ENCODE measurements at regions not wholly inside any gene's neighbourhood (a gene's known extent, or its start where the extent isn't known, plus 50 kb on each side); places are given as distances from the start of the nearest gene placed in this dataset.
A peak's percentile ranks its signal among the peaks of the same experiment; 100 is the strongest.

DNA sequence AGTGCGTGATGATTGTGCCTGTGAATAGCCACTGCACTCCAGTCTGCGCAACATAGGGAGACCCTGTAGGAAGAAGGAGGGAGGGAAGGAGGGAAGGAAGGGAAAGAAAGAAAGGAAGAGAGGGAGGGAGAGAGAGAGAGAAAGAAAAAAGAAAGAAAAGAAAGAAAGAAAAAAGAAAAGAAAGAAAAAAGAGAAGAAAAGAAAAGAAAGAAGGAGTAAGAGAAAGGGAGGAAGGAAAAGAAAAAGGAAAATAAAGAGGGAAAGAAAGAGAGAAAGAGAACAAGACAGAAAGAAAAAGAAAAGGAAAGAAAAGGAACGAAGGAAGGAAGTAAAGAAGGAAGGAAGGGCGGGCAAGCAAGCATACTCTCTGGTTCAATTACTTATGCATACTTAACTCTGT, 112.9 kb upstream of the ANK3 start:
- Histone ChIP-seq H3K9ac (ENCODE audit: insufficient read depth in 1 of 2, low read depth in 2 of 2, low read length in 2 of 2) (no peak overlapping the region), H3K9me3 (replicated peaks; ENCODE audit: control insufficient read depth, insufficient read depth, low read depth, low read length) (no peaks in the 10 kb centered on the region), H2AFZ (ENCODE audit: low read depth, low read length) (no peak overlapping the region), H4K20me1 (replicated peaks; ENCODE audit: control insufficient read depth, insufficient read depth, low read length) (no peaks in the 10 kb centered on the region), H3K27me3 (ENCODE audit: control insufficient read depth in 2 of 2, insufficient read depth in 2 of 2, low read length in 2 of 2) (no peaks in the 10 kb centered on the region; a peak in 1 of 5 replicates), H3K27ac (ENCODE audit: extremely low read depth, low read depth, low read length) (no peak overlapping the region), H3K4me1 (replicated peaks in 1 of 2; ENCODE audit: control insufficient read depth in 2 of 2, insufficient read depth in 2 of 2, low read length in 2 of 2) (no peaks in the 10 kb centered on the region), H3K9me1 (ENCODE audit: control insufficient read depth, insufficient read depth, low read length) (no peaks in the 10 kb centered on the region), H3K79me2 (ENCODE audit: control insufficient read depth, insufficient read depth, low read length) (no peaks in the 10 kb centered on the region), H3K36me3 (ENCODE audit: control insufficient read depth, insufficient read depth, low read length) (no peaks in the 10 kb centered on the region), H3K4me3 (no peak overlapping the region), H3K4me2 (ENCODE audit: insufficient read depth, low read length) (no peak overlapping the region)
- in situ Hi-C loops (cut with MboI) (no loop called here), intact Hi-C loops (cut with micrococcal nuclease) (no loop called here)
- FAIRE-seq (no peak), ATAC-seq (no peak), DNase-seq (ENCODE audit: extremely low read depth in 1 of 4, low spot score in 3 of 4) (no peak)
- 0% methylated on average over 4 of the region's 4 CpGs for WGBS (ENCODE audit: insufficient coverage, low coverage, missing lambda C conversion rate)
- TF ChIP-seq, protein P1, sequence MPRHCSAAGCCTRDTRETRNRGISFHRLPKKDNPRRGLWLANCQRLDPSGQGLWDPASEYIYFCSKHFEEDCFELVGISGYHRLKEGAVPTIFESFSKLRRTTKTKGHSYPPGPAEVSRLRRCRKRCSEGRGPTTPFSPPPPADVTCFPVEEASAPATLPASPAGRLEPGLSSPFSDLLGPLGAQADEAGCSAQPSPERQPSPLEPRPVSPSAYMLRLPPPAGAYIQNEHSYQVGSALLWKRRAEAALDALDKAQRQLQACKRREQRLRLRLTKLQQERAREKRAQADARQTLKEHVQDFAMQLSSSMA (CRISPR knock-in tag; IDR thresholded peaks at IDR 0.05): no peak
- TF ChIP-seq, protein P2, sequence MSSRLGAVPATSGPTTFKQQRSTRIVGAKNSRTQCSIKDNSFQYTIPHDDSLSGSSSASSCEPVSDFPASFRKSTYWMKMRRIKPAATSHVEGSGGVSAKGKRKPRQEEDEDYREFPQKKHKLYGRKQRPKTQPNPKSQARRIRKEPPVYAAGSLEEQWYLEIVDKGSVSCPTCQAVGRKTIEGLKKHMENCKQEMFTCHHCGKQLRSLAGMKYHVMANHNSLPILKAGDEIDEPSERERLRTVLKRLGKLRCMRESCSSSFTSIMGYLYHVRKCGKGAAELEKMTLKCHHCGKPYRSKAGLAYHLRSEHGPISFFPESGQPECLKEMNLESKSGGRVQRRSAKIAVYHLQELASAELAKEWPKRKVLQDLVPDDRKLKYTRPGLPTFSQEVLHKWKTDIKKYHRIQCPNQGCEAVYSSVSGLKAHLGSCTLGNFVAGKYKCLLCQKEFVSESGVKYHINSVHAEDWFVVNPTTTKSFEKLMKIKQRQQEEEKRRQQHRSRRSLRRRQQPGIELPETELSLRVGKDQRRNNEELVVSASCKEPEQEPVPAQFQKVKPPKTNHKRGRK (tag; IDR thresholded peaks at IDR 0.05): peak; percentile 85
- ChIA-PET POLR2A (interaction anchor here (0.7 kb wide), 1 partner anchor 20 kb away, joined by 4 read pairs; no protein-coding TSS in a partner anchor), CTCF (ENCODE audit: low intra/inter-chr PET ratio) (no interaction called here)
- BruUV-seq (replicated peaks): no TSS peak

DNA sequence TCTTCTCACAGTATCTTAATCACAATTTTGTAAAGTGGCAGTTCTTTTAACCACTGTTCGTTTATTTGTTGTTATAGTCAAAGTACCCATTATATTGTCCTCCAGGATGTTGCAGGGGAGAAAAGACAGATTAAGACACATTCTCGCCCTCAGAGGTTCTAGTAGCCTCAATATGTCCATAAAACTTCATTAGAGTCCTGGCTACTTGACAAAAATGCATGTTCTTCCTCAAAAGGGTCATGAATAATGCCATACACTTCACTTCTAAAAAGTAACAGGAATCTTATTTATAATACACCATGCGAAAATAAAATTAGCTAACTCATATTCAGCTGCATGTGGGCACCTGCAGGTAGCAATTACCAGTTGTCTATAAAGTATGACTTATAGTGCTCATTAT, 109.3 kb upstream of the ANK3 start:
- H3K4me2 ChIP-seq (ENCODE audit: insufficient read depth, low read length): no peak overlapping the region
- no peak for TF ChIP-seq CBX5 (IDR thresholded peaks at IDR 0.05; ENCODE audit: borderline replicate concordance, low read depth)
- TF ChIP-seq SRSF7 (optimal IDR thresholded peaks at IDR 0.05; ENCODE audit: low read depth, low read length): no peak
- no peak for TF ChIP-seq SRF (CRISPR knock-in tag; IDR thresholded peaks at IDR 0.05)
- TF ChIP-seq, protein P3, sequence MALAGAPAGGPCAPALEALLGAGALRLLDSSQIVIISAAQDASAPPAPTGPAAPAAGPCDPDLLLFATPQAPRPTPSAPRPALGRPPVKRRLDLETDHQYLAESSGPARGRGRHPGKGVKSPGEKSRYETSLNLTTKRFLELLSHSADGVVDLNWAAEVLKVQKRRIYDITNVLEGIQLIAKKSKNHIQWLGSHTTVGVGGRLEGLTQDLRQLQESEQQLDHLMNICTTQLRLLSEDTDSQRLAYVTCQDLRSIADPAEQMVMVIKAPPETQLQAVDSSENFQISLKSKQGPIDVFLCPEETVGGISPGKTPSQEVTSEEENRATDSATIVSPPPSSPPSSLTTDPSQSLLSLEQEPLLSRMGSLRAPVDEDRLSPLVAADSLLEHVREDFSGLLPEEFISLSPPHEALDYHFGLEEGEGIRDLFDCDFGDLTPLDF (CRISPR knock-in tag; IDR thresholded peaks at IDR 0.05): no peak
- TF ChIP-seq KDM4B (IDR thresholded peaks at IDR 0.05; ENCODE audit: borderline replicate concordance in 2 of 2, low read depth in 1 of 2): no peak
- TF ChIP-seq, protein P4, sequence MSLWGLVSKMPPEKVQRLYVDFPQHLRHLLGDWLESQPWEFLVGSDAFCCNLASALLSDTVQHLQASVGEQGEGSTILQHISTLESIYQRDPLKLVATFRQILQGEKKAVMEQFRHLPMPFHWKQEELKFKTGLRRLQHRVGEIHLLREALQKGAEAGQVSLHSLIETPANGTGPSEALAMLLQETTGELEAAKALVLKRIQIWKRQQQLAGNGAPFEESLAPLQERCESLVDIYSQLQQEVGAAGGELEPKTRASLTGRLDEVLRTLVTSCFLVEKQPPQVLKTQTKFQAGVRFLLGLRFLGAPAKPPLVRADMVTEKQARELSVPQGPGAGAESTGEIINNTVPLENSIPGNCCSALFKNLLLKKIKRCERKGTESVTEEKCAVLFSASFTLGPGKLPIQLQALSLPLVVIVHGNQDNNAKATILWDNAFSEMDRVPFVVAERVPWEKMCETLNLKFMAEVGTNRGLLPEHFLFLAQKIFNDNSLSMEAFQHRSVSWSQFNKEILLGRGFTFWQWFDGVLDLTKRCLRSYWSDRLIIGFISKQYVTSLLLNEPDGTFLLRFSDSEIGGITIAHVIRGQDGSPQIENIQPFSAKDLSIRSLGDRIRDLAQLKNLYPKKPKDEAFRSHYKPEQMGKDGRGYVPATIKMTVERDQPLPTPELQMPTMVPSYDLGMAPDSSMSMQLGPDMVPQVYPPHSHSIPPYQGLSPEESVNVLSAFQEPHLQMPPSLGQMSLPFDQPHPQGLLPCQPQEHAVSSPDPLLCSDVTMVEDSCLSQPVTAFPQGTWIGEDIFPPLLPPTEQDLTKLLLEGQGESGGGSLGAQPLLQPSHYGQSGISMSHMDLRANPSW (CRISPR knock-in tag; IDR thresholded peaks at IDR 0.05): no peak
- TF ChIP-seq ZNF239 (CRISPR knock-in tag; IDR thresholded peaks at IDR 0.05): no peak

More for the DNA sequence above, 109.3 kb upstream of the ANK3 start:
- H2AFZ ChIP-seq (ENCODE audit: low read depth, low read length): no peak overlapping the region
- H3K9me3 ChIP-seq (replicated peaks; ENCODE audit: control insufficient read depth, insufficient read depth, low read depth, low read length): no peaks in the 10 kb centered on the region
- no peaks in the 10 kb centered on the region for H3K36me3 ChIP-seq (ENCODE audit: control insufficient read depth, insufficient read depth, low read length)
- BruUV-seq (replicated peaks): no TSS peak
- no peak overlapping the region for H3K9ac ChIP-seq (ENCODE audit: insufficient read depth in 1 of 2, low read depth in 2 of 2, low read length in 2 of 2)
- H3K4me1 ChIP-seq (replicated peaks in 1 of 2; ENCODE audit: control insufficient read depth in 2 of 2, insufficient read depth in 2 of 2, low read length in 2 of 2): no peaks in the 10 kb centered on the region
- 0% methylated on average over 3 of the region's 3 CpGs for WGBS (ENCODE audit: insufficient coverage, low coverage, missing lambda C conversion rate)
- in situ Hi-C loops (cut with MboI) (no loop called here), intact Hi-C loops (cut with micrococcal nuclease) (no loop called here)
- no peaks in the 10 kb centered on the region for H3K79me2 ChIP-seq (ENCODE audit: control insufficient read depth, insufficient read depth, low read length)
- H3K27ac ChIP-seq (ENCODE audit: extremely low read depth, low read depth, low read length): no peak overlapping the region
- no peak for FAIRE-seq
- H3K4me3 ChIP-seq: no peak overlapping the region
- ChIA-PET CTCF (ENCODE audit: low intra/inter-chr PET ratio) (no interaction called here), POLR2A (no interaction called here)
- no peaks in the 10 kb centered on the region; a peak in 1 of 5 replicates for H3K27me3 ChIP-seq (ENCODE audit: control insufficient read depth in 2 of 2, insufficient read depth in 2 of 2, low read length in 2 of 2)
- no peak for ATAC-seq
- H3K9me1 ChIP-seq (ENCODE audit: control insufficient read depth, insufficient read depth, low read length): no peaks in the 10 kb centered on the region
- DNase-seq (ENCODE audit: extremely low read depth in 1 of 4, low spot score in 3 of 4): no peak
- no peaks in the 10 kb centered on the region for H4K20me1 ChIP-seq (replicated peaks; ENCODE audit: control insufficient read depth, insufficient read depth, low read length)
